OCI-LY7 (cell line): ENCODE measurements at regions not wholly inside any gene's neighbourhood (a gene's known extent, or its start where the extent isn't known, plus 50 kb on each side); places are given as distances from the start of the nearest gene placed in this dataset.

Experiments
- EZH2phosphoT487 ChIP-seq: fragments of 200-600 bp; sonication (generic); IDR thresholded peaks from 2 replicates; pipeline ENCODE4 v1.6.1; 2018; ENCODE audit warnings: low read depth, borderline replicate concordance, mild to moderate bottlenecking, mixed run types, antibody characterized with exemption, low read length, moderate library complexity, mixed read lengths
- TF ChIP-seq, protein P1 (sequence below): fragments of 200-600 bp; sonication (generic); conservative IDR thresholded peaks from 2 replicates; pipeline ENCODE4 v1.5.1; 2014; ENCODE audit warnings: mild to moderate bottlenecking, antibody characterized with exemption, low read length, moderate library complexity, mixed read lengths

GRCh38 chr12:42921741-42922504, 332.4 kb upstream of the PRICKLE1 start:
- TF ChIP-seq, protein P1, sequence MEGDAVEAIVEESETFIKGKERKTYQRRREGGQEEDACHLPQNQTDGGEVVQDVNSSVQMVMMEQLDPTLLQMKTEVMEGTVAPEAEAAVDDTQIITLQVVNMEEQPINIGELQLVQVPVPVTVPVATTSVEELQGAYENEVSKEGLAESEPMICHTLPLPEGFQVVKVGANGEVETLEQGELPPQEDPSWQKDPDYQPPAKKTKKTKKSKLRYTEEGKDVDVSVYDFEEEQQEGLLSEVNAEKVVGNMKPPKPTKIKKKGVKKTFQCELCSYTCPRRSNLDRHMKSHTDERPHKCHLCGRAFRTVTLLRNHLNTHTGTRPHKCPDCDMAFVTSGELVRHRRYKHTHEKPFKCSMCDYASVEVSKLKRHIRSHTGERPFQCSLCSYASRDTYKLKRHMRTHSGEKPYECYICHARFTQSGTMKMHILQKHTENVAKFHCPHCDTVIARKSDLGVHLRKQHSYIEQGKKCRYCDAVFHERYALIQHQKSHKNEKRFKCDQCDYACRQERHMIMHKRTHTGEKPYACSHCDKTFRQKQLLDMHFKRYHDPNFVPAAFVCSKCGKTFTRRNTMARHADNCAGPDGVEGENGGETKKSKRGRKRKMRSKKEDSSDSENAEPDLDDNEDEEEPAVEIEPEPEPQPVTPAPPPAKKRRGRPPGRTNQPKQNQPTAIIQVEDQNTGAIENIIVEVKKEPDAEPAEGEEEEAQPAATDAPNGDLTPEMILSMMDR, result no peak
- no peak for TF ChIP-seq EZH2phosphoT487
